Right lobe of liver (tissue), 4 donors: ENCODE measurements at regions not wholly inside any gene's neighbourhood (a gene's known extent, or its start where the extent isn't known, plus 50 kb on each side); places are given as distances from the start of the nearest gene placed in this dataset.

Source experiments
- CTCF ChIP-seq, 4 donors: fragments of 200-600 bp in 3 of 4; fragments of 450-650 bp in 1 of 4; IDR thresholded peaks; one replicate each; pipeline versions ENCODE4 v1.5.1 to v1.8.0; 2016 to 2022; ENCODE audit warnings: antibody characterized with exemption in 4 of 4, mild to moderate bottlenecking in 2 of 4
- POLR2A ChIP-seq: fragments of 450-650 bp; IDR thresholded peaks from one replicate; pipeline ENCODE4 v1.6.1; 2017; ENCODE audit warnings: antibody characterized with exemption, mild to moderate bottlenecking
- donor health status: DM: no; HTN: no; CAD: no.
- donor health status: DM: no; HTN: no; CAD: no.
- donor health status: DM: no; HTN: yes; CAD: no.

- no peak for TF ChIP-seq POLR2A
- no peak for TF ChIP-seq CTCF (IDR thresholded peaks at IDR 0.05)
Observed at GRCh38 chr2:221731432-221732145, 159.5 kb upstream of the EPHA4 start.
